Neural progenitor cell (in vitro differentiated cells): ENCODE measurements at regions not wholly inside any gene's neighbourhood (a gene's known extent, or its start where the extent isn't known, plus 50 kb on each side); places are given as distances from the start of the nearest gene placed in this dataset.

Source experiments
- CTCF ChIP-seq: fragments of 200-600 bp; sonication (generic); IDR thresholded peaks from 2 replicates; pipeline ENCODE4 v1.5.1; 2017; ENCODE audit warnings: antibody characterized with exemption, mild to moderate bottlenecking
- EZH2phosphoT487 ChIP-seq: fragments of 200-600 bp; sonication (generic); IDR thresholded peaks from 2 replicates; pipeline ENCODE4 v1.6.1; 2017; ENCODE audit warnings: antibody characterized with exemption

DNA sequence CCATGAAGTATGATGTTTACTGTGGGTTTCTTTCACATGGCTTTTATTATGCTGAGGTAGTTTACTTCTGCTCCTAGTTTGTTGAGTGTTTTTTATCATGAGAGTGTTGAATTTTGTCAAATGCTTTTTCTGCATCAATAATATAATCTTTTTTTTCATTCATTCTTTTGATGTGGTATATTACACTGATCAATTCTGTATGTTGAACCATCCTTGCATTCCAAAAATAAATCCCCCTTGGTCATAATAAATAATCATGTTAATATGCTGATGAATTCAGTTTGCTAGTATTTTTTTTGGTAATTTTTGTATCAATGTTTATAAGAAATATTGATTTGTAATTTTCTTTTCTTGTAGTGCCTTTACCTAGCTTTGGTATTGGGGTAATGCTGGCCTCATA, 97.9 kb upstream of the ZNF648 start:
- TF ChIP-seq CTCF (no peak), EZH2phosphoT487 (no peak)
